ENCODE measurements at regions not wholly inside any gene's neighbourhood (a gene's known extent, or its start where the extent isn't known, plus 50 kb on each side); places are given as distances from the start of the nearest gene placed in this dataset.

GRCh38 chrY:15552074-15552473 lies 1027.7 kb downstream of the NLGN4Y start:
- H3K4me3 Mint-ChIP-seq: no peak overlapping the region
- Histone ChIP-seq H4K20me1 (replicated peaks; ENCODE audit: insufficient read depth) (no peaks in the 10 kb centered on the region), H3K4me2 (no peak overlapping the region), H3K9me2 (ENCODE audit: insufficient read depth) (no peaks in the 10 kb centered on the region), H3K4me1 (ENCODE audit: insufficient read depth) (no peaks in the 10 kb centered on the region), H3K79me2 (replicated peaks; ENCODE audit: insufficient read depth) (no peaks in the 10 kb centered on the region), H3K27ac (ENCODE audit: low read depth) (no peak overlapping the region), H3K4me3 (no peak overlapping the region), H3F3A (replicated peaks; ENCODE audit: low read depth) (no peaks in the 10 kb centered on the region), H2AFZ (no peak overlapping the region), H3K27me3 (ENCODE audit: insufficient read depth) (no peaks in the 10 kb centered on the region), H3K36me3 (ENCODE audit: insufficient read depth) (no peaks in the 10 kb centered on the region)
- no peak overlapping the region for H3K27ac Mint-ChIP-seq
- DNase-seq (ENCODE audit: low spot score) (no peak), ATAC-seq (no peak)
- peaks cover 3% of the 10 kb centered on the region; the same call in 1 of the 3 replicates for H3K9me3 Mint-ChIP-seq
- no peaks in the 10 kb centered on the region for H3K36me3 Mint-ChIP-seq (ENCODE audit: low read depth)
- TF ChIP-seq ZNF331 (CRISPR knock-in tag; IDR thresholded peaks at IDR 0.05; ENCODE audit: low read depth) (no peak), ZNF114 (CRISPR knock-in tag; IDR thresholded peaks at IDR 0.05) (no peak), ETS1 (IDR thresholded peaks at IDR 0.05) (no peak), CTCF (conservative IDR thresholded peaks at IDR 0.05; ENCODE audit: low read depth in 2 of 2) (no peak), JUNB (IDR thresholded peaks at IDR 0.05; ENCODE audit: unreplicated experiment) (no peak), CREB1 (CRISPR knock-in tag; IDR thresholded peaks at IDR 0.05; ENCODE audit: low read depth) (no peak), ZNF462 (CRISPR knock-in tag; IDR thresholded peaks at IDR 0.05) (no peak), NANOG (IDR thresholded peaks at IDR 0.05; ENCODE audit: borderline replicate concordance) (no peak), STAT1 (IDR thresholded peaks at IDR 0.05; ENCODE audit: unreplicated experiment) (no peak), EZH2phosphoT487 (IDR thresholded peaks at IDR 0.05; ENCODE audit: unreplicated experiment) (no peak), EZH2 (IDR thresholded peaks at IDR 0.05; ENCODE audit: low read depth, unreplicated experiment) (no peak), REST (IDR thresholded peaks at IDR 0.05; ENCODE audit: unreplicated experiment) (no peak), POLR2AphosphoS5 (IDR thresholded peaks at IDR 0.05; ENCODE audit: low read depth) (no peak)
- no peaks in the 10 kb centered on the region for H3K4me1 Mint-ChIP-seq
- no peaks in the 10 kb centered on the region for H3K27me3 Mint-ChIP-seq (ENCODE audit: insufficient read depth, low read depth, poor library complexity)
